NCI-H226 (cell line): ENCODE measurements at regions not wholly inside any gene's neighbourhood (a gene's known extent, or its start where the extent isn't known, plus 50 kb on each side); places are given as distances from the start of the nearest gene placed in this dataset.

Experiments
- DNase-seq: peaks from one replicate; pipeline ENCODE4 v3.0.0-alpha.2; 2015

DNA sequence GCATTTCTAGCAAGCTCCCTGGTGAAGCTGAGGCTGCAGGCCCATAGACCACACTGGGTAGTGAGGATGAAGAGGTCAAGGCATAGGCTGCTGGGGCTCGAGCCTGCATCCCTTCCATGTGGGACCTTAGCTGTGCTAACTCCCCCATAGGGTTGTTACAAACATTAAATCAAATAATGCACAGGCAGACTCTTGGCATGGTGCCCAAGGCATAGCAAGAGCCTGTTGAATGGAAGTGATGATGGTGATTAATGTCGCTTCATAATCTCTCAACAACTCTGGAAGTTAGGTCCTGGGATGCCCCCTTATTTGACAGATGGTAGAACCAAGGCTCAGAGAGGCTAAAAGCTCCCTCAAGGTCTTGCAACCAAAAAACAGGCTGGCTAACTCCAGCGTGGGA is 283.9 kb upstream of the EEF2KMT start:
- no peak for DNase-seq

DNA sequence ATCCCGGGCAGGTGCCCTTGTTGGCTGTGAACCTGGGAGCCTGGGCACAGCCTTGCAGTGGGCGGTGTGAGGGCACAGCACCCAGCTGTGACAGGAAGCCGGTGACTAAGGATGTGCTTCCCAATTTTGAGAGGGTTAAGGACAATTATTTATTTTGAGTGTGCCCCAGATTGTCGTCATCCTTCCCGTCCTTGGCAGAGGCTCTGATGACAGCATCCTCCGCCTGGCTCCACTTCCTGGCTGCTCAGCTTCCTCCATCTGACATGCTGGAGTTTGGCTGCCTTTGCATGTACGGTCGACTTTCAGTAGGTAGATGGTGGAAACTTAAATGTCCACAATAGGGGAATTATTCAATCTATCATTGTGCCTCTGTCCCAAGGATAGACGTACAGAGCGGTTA is 282.4 kb upstream of the EEF2KMT start:
- DNase-seq: no peak

DNA sequence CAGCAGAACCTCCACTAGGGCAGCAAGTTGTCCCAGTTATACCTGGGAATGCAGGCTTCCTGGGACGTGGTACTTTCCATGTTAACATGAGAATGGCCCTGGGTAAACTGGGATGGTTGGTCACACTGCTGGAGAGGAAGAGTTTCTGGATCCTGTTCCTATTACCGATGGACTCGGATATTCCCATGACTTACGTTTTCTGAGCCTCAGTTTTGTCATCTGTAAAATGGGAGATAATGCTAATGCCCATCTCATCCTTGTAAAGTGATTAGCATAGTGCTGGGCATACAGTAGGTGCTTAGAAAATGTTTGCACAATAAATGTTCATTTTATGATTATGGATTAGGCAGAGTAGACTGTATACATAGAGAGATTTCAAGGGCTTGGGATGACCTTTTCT is 280.9 kb upstream of the EEF2KMT start:
- DNase-seq: no peak

DNA sequence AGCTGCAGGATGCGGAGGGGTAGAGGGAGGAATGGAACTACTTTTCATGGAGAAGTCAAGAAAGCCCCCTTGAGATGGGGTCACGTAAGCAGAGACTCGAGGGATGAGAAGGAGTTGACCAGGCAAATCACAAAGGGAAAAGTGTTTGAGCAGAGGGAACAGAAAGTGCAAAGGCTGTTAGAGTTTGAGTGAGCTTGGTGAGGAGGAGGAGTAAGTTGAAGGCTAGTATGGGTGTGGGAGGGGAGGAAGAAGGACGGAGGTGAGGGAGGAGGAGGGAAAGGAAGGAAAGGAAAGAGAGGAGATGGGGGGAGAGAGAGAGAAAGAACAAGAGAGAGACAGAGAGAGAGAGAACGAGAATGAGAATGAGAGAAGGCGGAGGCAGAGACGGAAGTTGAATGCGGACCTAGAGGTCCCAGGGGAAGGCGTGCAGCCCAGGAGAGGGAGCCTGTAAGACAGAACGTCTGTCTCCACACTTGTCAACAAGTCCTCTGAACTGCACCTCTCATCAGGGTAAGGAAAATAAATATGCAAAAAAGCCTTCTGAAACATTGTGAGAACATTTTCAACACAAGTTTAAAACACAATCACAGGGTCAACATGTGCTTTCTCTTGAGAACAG is 279.8 kb upstream of the EEF2KMT start:
- DNase-seq: no peak

DNA sequence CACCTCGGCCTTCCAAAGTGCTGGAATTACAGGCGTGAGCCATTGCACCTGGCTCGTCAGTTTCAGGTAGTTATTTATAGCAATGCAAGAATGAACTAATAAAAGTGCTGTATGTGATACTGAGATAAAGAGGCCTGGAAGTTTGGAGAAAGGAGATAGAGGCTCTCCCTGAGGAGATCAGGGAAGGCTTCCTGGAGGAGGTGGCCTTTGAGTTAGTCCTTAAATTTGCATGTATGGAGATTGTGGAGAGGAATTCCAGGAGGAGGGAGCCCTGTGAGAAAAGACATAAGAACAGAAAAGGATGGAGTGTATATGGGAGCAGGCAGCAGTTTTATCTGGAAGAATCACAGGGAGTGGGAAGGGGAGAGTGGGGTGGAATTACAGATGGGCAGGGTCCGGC is 276.6 kb upstream of the EEF2KMT start:
- no peak for DNase-seq

DNA sequence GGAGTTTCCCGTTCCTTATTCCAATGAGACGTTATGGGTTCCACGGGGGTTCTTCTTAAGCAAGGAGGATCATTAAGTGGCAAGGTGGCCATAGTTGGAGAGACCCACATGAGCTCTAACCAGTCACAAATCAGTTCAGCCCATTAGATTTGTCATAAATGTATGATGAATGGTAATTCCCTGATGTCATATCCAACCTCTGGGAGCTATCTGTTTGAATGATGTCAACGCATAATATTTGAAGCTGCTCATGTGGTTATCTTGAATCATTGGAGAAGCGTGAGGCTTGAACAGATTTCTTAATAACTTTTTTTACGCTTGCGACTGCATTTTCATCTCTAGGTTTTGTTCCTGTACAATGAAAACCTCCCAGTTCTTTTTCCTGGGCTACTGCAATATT is 270.4 kb upstream of the EEF2KMT start:
- peak; percentile 61 for DNase-seq

DNA sequence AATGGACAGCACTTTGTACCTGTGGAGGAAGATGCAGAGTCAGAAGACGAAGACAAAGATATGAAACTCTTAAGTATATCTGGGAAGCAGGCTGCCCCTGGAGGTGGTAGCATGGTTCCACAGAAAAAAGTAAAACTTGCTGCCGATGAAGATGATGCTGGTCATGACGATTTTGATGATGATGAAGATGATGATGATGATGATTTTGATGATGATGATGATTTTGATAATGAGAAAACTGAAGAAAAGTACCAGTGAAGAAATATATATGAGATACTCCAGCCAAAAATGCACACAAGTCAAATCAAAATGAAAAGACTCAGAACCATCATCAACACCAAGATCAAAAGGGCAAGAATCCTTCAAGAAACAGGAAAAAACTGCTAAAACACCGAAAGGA is 268.5 kb upstream of the EEF2KMT start:
- DNase-seq: no peak

DNA sequence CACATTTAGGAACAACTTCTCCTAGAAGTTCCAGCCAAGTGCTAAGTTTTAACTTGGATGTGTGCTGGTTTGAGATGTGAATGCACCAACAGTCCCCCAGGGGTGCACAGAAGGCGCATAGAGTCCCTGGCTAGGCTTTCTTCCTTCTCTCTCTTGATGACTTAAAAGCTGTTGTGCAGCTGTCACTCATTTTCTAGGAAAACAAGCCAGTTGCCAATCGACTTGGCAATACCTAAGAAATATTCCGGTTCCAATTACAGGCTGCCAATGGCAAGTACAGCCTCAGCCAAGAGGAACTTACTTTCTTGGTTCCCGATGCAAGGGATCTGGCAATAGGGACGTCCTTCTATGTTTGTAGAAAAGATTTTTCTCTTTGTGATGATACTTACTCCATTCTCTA is 266.6 kb upstream of the EEF2KMT start:
- DNase-seq: no peak

DNA sequence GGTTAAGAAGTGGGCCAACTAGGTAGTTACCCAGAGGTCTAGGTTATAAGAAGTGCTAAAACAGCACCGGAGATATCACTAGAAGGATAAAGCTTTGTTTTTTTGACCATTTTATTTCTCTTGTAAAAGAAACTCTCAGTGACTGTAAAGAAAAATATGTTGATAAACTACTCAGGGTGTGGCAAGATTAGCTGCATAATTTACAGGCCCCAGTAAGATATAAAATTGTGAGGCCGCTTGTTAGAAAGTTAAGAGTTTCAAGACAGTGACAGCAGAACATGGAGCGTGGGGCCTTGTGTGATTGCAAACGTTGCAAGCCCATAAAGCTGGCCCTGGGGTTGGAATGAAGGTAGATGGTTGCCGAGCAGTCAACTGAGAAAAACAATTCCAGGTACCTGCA is 263.7 kb upstream of the EEF2KMT start:
- peak; percentile 33 for DNase-seq

DNA sequence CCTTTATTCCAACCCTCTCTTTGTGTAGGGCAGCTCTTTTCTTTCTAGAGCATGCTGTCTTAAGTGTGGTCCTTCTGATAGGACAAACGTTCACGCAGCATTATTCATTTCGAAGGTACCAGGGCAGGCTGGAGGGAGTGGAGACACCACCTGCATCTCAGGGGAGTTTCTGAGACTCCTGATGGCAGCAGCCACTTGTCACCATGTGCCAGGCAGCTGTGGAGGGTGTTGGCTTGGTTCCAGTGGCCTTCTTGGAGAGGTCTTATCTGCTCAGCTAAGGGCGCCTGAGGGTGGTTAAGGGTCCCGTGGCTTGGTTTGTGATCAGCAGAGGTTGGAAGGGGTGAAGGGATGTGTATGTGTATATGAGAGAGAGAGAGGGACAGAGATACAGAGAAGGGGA is 257.1 kb upstream of the EEF2KMT start:
- no peak for DNase-seq

DNA sequence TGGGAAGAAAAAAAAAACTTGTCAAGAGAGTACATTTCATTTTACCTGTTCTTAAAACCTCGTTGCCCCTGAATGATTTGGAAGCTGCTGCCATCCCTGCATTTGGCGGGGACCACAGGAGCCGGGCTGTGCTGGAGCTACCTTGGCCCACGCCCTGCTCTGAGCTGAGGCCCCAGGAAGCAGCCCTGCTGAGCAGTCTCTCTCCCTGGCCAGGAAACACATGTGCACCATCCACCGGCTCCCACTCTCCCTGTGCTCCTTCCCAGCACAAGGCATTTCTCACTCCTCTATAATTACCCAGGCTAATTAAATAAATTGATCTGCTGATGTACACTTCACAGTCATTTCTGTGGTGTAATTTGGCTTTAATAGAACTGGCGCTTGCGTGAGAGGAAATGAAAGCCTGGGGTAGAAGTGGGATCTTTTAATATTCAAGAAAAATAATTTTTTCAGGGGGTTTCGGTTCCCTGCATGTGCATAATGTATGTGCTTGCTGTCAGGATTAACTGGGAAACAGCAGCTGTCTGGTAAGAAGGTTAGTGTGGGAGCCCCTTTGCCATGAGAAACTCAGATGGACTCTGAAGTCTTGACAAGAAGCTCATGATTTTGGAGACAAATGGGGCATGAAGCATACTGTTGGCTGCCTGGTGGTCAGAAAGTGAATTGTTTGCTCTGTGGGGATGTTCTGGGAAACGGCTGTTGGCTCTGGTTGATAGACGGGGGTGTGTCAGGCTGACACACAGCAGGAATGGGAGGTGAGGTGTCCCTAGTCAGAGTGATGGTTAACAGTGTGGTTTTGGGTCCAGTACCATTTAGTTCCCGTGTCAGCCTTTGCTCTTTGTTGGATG is 252.3 kb upstream of the EEF2KMT start:
- DNase-seq: peak; percentile 51

DNA sequence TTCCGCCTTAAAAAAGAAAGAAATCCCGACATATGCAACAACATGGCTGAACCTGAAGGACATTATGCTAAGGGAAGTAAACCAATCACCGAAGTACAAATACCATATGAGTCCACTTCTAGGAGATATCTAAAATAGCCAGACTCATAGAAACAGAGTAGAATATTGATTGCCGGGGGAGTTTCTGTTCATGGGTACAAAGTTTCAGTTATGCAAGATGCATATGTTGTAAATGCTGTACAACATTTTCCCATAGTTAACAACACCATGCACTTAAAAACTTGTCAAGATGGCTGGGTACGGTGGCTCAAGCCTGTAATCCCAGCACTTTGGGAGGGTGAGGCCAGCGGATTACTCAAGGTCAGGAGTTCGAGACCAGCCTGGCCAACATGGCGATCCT is 251.5 kb upstream of the EEF2KMT start:
- no peak for DNase-seq

DNA sequence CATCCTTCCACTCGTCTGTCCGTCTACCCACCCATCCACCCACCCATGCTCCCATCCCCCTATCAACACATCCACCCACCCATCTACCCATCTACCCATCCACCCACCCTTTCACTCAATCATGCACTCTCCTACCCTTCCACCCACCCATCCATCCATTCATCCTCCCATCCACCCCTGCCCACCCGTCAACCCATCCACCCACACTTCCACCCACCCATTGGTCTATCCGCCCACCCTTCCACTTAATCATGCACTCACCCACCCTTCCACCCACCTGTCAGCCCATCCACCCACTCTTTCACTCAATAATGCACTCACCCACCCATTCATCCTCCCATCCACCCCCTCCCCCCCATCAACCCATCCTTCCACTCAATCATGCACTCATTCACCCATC is 250.0 kb upstream of the EEF2KMT start:
- DNase-seq: no peak

DNA sequence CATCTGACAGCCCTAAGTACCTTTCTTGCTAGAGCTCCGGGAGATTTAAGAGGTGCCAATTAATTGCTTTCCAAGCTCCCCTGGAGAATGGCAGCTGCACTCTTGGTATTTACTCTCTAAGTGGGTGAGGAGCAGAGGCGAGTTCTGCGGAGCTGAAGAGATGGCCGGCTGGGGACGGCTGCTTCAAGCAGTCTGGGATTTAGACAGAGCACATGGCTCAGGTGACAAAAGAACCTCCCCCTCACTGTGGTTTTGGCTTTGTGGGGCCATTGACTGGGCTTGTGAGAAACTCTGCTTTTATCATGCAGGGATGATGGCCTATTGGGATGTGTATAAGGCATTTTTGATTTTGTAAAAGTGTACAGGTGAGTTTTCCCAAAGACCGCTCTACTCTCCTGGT is 239.3 kb upstream of the EEF2KMT start:
- DNase-seq: no peak

DNA sequence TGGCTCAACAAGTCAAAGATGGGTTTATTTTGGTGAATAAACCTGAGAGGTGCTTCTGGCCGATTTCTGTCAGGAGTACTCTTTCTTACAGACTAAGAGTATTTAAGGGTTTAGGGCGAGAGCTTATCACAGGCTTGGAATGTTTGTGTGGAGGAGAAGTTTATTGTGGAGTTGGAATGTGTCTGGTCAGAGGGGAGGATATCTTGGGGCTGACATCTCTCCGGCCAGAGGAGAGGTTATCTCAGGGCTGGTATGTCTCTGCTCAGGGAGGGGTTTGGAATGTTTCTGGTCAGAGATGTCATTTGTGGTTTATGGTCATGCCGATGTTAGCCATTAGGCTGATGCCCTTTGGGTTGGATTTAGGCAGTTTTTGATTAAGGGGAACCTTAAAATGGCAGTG is 236.4 kb upstream of the EEF2KMT start:
- DNase-seq: peak; percentile 98

DNA sequence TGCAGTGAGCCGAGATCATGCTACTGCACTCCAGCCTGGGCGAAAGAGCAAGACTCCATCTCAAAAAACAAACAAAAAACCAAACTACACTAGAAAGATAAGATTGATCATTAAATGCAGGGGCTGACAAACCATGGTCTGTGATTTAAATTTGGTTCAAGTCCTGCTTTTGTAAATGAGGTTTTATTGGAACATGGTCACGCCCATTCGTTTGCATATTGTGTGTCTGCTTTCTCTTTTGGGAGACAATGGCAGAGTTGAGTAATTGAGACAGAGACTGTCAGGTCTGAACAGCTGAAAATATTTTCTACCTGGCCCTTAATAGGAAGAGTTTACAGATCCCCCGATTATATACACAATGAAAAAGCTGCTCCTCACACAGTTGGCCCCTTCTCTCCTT is 235.5 kb upstream of the EEF2KMT start:
- no peak for DNase-seq

DNA sequence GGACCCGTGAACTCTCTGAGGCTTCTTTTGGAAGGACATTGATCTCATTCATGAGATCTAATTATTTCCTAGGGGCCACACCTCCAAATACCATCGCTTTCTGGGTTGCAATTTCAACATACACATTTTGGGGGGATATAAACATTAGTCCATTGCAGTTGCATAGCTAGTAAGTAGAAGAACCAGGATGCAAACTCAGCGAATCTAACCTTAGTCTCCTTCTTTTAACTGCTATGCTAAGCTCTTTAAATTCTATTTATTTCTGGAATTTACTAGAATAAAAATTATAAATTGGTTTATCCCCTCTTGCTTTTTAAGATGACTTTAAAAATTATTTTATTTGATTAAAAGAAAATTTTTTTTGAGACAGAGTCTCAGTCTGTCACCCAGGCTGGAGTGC is 232.5 kb upstream of the EEF2KMT start:
- DNase-seq: no peak

DNA sequence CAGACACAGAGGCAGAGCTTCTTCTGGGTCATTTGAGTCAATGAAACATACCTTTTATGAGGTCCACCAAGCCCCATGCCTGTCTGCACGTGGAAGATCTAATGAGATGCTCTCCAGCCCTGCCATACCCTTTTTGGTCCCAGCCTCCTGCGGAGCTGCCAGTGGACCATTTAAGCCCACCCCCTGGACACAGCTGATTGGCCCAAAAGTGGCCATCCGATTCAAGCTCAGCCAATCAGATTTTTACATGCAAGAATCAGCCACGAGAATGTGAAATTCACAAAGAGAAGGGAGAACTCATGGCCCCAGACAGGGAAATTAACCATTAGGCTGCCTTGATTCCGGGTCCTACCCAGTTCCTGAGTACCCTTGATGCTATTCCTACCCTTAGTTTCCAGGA is 231.0 kb upstream of the EEF2KMT start:
- no peak for DNase-seq

DNA sequence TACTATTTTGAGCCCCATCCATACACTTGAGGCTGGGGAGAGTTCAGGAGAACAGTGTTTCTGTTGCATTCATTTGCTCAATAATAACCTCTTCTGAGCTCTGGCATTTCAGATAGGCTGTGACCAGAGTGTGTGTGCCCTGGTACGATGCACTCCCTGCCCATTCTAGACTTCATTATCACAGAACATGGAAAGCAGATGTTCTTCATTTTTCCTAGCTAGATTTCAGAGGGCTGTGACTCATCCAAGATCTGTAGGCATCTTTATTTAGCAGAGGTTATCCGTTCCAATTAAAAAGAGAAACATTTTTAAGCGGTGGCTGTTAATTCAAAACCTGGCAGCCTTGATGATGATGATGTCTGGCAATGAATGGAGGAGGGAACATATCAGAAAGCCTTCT is 228.8 kb upstream of the EEF2KMT start:
- peak; percentile 34 for DNase-seq

DNA sequence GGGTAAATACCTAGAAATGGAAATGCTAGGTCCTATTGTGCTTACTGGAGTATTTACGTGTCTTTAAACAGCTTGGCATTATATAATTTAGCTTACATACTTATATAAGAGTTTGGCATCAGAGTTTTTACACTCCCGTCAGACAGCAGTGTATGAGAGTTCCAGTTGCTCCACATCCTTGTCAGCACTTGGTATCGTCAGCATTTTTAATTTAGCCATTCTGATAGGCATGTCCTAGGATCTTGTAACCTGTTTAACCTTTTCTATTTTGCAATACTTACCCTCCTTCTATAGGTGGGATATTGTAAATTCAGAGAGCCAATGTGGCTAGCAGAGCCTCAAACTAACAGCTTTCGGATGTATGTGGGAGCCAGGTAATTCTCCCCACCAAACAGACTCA is 228.3 kb upstream of the EEF2KMT start:
- no peak for DNase-seq

DNA sequence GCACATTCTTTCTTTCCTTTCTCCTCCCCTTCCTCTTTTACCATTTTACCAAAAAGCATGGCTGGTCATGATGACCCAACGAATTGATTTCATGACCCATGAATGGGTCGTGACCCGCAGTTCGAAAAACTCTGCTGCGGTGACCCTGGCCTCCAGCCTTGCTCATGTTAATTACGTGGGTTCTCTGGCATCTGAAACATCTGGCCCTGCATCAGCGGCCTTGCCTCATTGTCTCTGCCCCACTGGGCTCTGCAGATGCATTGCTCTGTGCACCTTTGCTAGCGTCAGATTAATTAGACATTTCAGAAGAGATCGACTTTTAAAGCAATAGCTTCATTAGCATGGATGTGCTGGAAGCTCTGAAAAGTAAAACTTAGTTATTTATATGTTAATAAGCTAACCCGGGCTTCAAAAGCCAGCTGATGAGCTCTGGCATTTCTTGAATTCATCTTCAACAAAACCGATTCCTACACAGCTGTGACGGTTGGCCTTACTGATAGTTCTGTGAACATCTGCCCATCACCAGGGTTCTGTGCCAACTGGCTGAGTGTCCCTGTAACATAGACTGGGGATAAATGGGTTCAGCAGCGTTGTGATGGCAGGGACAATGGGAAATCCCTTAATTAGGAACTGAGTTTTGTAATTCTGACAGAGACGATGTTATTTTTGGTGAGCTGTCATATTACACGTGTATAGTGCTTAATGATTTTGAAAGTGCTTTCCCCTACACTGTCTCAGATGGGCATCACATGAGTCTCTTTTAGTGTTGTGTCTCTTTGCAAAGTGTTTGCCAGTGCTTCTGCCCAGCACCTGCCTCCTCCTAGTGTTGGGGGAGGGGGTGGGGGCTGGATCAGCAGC is 225.9 kb upstream of the EEF2KMT start:
- DNase-seq: peak; percentile 83

DNA sequence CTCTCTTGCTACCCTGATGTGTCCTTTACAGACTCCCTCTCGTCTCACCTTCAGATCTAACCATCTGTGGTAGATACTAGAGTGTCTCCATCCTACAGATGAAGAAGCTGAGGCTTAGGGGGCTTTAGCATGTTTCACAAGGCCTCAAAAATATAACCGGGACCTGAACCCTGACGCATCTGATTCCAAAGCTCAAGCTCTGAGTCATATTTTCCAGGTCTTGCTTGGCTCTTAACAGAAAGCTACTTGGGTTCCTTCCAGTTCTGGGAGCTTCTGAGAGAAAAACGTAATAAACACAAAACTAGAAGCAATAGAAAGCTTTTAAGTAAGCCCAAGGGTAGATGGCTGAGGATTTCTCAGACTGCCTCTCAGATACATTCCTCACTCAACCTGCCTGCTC is 224.3 kb upstream of the EEF2KMT start:
- peak; percentile 94 for DNase-seq

DNA sequence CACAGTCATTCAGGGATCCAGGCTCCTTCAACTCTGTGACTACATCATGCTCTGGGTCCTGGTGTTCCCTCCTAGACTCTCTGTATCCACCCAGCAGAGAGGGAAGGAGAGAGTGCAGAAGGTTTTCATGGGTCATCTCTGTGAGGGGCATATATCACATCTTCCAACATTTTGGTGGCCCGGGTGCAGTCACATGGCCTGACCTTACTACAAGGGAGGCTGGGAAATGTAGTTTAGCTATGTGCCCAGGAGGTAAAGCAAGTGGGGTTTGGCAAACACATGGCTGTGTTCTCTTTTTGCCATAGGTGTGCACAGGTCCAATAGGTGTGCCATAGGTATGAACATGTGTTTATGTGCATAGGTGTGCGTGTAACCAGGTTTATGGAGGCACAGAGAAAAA is 222.2 kb upstream of the EEF2KMT start:
- no peak for DNase-seq

DNA sequence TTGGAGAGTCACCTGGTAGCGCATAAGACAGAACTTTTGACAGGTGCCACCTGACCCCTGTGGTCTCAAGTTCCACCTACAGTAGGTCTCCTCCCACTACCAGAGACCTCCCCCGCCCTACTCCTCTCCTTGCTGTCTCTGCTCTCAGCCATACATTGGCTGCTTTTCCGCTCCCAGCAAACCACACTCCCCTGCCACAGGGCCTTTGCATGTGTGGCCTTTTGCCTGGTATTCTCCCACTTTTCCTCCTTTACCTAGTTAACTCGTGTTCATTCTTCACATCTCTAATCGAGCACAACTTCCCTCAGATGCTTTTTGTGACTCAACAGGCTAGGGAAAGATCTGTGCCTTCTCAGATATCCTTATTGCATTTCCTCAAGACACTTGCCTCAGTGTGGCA is 218.3 kb upstream of the EEF2KMT start:
- DNase-seq: no peak
